NCI-H460 (cell line): ENCODE measurements at regions not wholly inside any gene's neighbourhood (a gene's known extent, or its start where the extent isn't known, plus 50 kb on each side); places are given as distances from the start of the nearest gene placed in this dataset.
"Not testable (repeated sequence)": the region's sequence is repeated elsewhere in the genome, so short reads cannot be mapped to it uniquely, and the experiment has no call there.

ENCODE experiments used
- DNase-seq: peaks from one replicate; pipeline ENCODE4 v3.0.0-alpha.2; 2016; ENCODE audit warnings: low read depth; ENCODE audit errors: extremely low read depth

- DNase-seq, result no peak
These were observed 80.1 kb downstream of the PTPRS start for GRCh38 chr19:5260381-5260967.

GRCh38 chr19:5259750-5260149 is 80.9 kb downstream of the PTPRS start:
- DNase-seq, result no peak

DNA sequence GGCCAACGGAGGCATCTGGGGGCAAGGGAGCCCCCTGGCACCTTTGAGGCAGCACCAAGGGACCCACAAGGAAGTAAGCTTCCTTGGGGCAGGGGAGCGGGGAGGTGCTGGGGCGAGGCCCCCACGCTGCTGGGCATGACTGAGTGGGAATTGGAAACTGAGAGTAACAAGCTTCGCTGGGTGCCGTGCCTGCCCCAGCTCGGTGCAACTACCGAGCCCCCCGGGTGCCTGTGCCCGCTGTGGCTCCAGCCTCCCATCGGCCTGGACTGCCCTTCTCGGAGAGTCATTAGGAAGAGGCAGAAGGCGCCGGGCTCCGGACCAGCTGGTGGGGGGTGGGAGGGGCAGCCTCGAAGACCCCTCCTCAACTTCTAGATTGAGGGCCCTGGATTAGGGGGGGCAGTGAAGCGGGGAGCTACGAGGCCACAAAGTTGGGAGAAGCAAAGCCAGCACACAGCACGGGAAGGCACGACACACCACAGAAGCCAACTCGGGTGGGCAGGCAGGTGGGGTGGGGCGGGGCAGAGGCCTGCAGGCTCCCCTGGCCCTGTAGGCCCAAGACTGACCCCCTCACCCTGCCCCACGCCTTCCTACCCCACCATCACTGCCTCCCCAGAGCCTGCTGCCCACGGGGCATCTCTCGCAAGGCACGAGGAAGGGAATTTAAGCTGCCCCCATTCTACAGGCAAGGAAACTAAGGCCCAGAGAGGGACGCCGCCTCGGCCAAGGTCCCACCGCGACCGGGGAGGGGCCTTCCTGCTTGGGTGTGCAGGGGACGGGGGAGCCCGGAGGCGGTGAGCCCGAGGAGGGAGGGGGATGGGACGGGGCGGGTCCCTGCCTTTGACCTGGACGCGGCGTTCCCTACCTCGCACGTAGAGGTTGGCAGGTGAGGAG is 83.2 kb downstream of the PTPRS start:
- DNase-seq, result no peak

DNA sequence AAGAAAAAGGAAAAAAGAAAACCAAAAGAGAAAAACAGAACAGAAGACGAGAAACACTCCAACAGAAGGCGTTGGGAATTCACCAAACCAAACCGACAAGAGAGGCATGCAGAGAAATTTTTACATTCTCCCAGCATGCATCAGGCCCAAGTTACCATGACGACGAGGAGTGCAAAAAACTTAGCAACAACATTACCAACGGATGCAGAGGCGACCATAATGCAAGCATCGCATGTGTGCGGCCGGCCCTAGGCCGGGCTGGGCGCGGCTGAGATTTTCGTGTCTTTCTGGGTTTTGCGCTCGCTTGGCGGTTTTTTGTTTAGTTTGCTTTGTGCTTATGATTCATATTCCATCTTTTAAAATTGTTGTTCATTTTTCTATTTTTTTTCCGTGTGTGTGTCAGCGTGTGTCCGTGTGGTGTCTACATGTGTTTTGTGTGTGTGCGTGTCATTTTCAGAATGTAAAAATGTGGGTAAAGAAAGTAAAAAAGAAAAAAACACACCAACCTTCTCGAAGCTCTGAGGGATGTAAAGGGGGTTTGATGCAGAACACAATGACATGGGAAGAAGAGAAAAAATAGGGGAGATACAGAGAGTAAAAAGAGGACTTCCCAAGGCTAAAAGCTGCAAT is 84.9 kb downstream of the PTPRS start:
- DNase-seq, result no peak

DNA sequence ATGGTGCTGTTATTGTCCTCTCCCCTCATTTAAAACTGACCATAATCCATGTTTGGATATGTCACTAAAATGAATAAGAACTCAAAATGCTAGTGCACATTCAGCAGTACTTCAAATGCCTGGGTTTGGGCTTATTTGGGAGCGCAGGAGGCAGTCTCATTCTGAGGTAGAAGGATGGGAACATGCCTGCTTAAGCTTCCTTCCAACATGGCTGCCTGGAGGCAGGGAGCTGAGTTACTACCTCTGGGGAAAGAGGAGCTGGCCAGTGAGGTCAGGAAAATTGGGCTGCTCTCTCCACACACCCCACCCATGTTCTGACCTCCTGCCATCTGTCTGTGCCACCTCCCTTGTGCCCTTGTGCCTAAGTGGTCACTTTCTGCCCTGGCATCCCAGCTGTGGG is 85.7 kb downstream of the PTPRS start:
- DNase-seq, result no peak

- DNase-seq, result no peak
These were observed 86.1 kb downstream of the PTPRS start for GRCh38 chr19:5254543-5254942.

GRCh38 chr19:5253406-5254110 is 87.1 kb downstream of the PTPRS start:
- no peak for DNase-seq

GRCh38 chr19:5251096-5252065 is 89.2 kb downstream of the PTPRS start:
- no peak for DNase-seq

DNA sequence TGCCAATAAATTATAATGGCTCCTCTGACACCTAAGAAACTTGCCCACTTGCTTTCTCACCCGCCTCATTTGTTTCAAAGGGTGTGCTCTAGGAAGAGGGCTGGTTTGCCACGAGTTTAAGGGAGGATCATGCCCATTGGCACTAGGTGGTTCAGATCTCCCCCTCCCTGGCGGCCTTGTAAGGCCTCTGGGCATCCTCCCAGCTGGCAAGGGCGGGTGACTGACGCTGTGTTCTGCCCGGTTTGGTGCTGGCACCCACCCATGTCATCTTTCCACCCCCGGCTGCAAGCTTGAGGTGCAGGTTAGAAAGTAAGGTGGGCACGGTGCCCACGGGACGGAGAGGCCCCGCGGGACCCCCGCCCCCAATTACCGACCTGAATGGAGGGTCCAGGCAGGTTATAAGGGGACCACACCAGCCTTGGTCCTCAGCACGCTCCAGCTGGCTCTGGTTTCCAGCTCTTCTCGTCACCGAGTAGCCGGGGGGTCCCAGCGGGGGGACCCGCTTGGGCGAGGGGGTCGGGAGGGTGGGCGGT is 90.4 kb downstream of the PTPRS start:
- no peak for DNase-seq

GRCh38 chr19:5249526-5249925 is 91.1 kb downstream of the PTPRS start:
- no peak for DNase-seq

DNA sequence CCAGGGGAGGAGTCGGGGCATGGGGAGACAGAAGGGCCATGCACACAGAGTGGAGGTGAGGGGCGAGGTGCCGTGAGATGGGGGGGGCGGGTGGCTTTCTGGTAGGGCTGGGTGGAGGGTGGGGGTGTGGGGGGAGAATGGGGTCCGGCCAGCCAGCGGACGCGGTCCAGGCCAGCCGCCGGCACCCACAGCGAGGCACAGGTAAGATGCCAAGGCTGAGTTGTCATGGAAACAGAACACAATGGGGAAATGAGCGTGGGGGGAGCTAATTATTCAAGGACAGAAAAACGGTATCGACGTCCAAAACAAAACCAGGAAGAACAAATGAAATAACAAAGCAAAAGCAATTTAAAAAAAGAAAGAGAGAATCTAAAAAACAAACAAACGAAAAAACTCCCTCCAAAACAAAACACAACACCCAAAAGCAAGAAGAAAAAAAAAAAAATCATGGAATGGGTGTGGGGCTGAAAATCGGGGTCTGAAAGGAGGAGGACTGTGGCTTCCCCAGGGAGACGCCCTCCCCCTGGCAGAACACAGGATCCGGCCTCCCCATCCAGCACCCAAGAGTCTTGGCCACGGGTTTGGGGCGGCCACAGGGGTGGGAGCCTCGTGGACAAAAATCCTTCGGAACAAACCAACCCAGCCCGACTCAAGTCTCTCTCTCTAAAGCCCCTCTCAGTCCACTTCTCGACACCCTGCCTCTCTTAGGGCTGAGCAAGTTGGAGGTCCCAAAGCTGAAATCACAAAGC is 92.5 kb downstream of the PTPRS start:
- DNase-seq, result no peak

DNA sequence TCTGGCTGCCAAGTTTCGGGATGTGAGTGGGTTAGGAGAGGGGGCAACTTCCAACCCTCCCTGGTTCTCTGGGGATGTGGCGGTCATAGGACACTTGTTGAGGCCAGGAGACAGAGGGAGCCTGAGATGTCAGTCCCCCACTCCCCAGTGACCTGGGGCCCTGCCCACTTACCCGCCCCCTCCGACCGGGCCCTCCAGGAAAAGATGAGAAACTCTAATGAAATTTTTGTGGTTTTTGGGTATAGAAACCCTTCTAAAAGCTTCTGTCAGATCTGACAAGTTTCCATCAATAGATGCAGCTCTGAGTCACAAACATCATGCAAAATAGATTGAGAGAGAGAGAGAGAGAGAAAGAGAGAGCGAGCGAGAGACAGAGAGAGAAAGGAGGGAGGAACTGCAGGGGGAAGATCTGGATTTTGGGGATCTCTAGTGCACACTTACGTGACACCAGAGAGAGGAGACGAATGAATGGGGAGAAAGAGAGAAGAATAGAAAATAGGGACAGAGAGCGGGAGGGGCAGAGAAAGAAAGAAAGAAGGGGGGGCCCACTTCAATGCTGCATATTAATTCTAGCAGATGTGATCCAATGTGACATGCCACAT is 94.0 kb downstream of the PTPRS start:
- no peak for DNase-seq

- no peak for DNase-seq
These were observed 94.7 kb downstream of the PTPRS start for GRCh38 chr19:5245631-5246553.

- no peak for DNase-seq
These were observed 96.3 kb downstream of the PTPRS start for GRCh38 chr19:5244351-5244750.

DNA sequence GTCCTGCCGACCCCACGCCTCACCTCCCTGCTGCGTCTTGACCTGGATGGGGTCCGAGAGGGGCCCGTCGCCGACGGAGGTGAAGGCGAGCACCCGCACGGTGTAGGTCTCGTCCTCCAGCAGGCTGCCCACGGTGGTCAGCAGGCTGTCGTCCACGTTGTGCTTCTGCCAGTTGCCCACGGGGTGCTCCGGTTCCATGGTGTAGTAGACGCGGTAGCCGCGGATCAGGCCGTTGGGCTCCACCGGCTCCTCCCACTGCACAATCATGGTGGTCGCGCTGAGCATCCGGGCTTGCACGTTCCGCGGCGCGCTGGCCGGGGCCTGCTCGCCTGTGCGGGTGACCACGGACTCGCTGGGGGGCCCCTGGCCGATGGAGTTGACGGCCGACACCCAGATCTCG is 96.7 kb downstream of the PTPRS start:
- DNase-seq, result no peak

DNA sequence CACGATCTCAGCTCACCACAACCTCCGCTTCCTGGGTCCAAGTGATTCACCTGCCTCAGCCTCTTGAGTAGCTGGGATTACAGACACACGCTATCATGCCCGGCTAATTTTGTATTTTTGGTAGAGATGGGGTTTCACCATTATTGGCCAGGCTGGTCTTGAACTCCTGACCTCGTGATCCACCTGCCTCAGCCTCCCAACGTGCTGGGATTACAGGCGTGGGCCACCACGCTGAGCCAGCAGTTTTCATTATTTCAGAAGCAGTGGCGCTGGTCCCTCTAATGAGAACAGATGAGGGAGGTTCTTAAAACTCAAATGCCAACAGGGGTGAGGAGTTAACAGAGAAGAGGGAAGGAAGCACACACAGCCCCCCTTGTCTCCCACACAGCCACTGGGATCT is 98.7 kb downstream of the PTPRS start:
- not testable (repeated sequence) for DNase-seq

- no peak for DNase-seq
These were observed 100.6 kb downstream of the PTPRS start for GRCh38 chr19:5240011-5240410.

DNA sequence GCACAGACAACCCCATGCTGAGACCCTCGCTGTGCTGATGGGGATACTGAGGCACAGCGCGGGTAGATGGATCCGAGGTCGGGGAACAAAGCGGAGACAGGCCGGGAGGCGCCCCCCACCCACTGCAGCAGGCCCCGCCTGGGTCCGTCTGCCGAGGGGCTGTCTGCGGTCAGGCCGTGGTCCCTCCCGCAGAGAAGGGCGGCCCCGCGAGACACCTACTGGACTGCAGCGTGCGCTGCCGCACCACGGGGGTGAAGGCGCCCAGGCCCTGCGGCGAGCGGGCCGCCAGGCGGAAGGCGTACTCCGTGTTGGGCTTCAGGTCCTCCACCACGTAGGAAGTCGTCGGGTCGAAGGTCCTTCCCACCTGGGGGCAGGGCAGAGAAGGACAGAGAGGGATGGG is 101.9 kb downstream of the PTPRS start:
- no peak for DNase-seq
